Effector CD4-positive, alpha-beta T cell (primary cell): ENCODE measurements at regions not wholly inside any gene's neighbourhood (a gene's known extent, or its start where the extent isn't known, plus 50 kb on each side); places are given as distances from the start of the nearest gene placed in this dataset.

Experiments
- DNase-seq: peaks from one replicate; pipeline ENCODE4 v3.0.0-alpha.2; 2020

GRCh38 chr13:106381091-106381490, 154.4 kb downstream of the EFNB2 start:
- no peak for DNase-seq

- DNase-seq, result no peak
Observed at GRCh38 chr13:106377931-106378662, 157.4 kb downstream of the EFNB2 start.

- DNase-seq, result no peak
Observed at GRCh38 chr13:106377341-106377740, 158.1 kb downstream of the EFNB2 start.

GRCh38 chr13:106376401-106377112, 158.9 kb downstream of the EFNB2 start:
- no peak for DNase-seq

GRCh38 chr13:106375085-106375484, 160.4 kb downstream of the EFNB2 start:
- DNase-seq, result no peak

- no peak for DNase-seq
Observed at GRCh38 chr13:106374631-106375030, 160.8 kb downstream of the EFNB2 start.

GRCh38 chr13:106373989-106374572, 161.4 kb downstream of the EFNB2 start:
- no peak for DNase-seq

- no peak for DNase-seq
Observed at GRCh38 chr13:106373304-106373988, 162.0 kb downstream of the EFNB2 start.

GRCh38 chr13:106372199-106373155, 163.0 kb downstream of the EFNB2 start:
- no peak for DNase-seq

GRCh38 chr13:106371024-106371423, 164.4 kb downstream of the EFNB2 start:
- DNase-seq, result no peak

GRCh38 chr13:106369858-106370257, 165.6 kb downstream of the EFNB2 start:
- no peak for DNase-seq

- no peak for DNase-seq
Observed at GRCh38 chr13:106369091-106369490, 166.4 kb downstream of the EFNB2 start.

GRCh38 chr13:106367361-106367971, 168.0 kb downstream of the EFNB2 start:
- DNase-seq, result no peak

- no peak for DNase-seq
Observed at GRCh38 chr13:106362707-106363106, 172.8 kb downstream of the EFNB2 start.

- no peak for DNase-seq
Observed at GRCh38 chr13:106361621-106362020, 173.8 kb downstream of the EFNB2 start.

- no peak for DNase-seq
Observed at GRCh38 chr13:106357198-106357597, 178.3 kb downstream of the EFNB2 start.

- no peak for DNase-seq
Observed at GRCh38 chr13:106355866-106356265, 179.6 kb downstream of the EFNB2 start.

- no peak for DNase-seq
Observed at GRCh38 chr13:106354961-106355360, 180.5 kb downstream of the EFNB2 start.

GRCh38 chr13:106352850-106353249, 182.6 kb downstream of the EFNB2 start:
- DNase-seq, result no peak

- no peak for DNase-seq
Observed at GRCh38 chr13:106351251-106351650, 184.2 kb downstream of the EFNB2 start.

- no peak for DNase-seq
Observed at GRCh38 chr13:106350208-106350607, 185.3 kb downstream of the EFNB2 start.
